Natural killer cell (primary cell): ENCODE measurements at regions not wholly inside any gene's neighbourhood (a gene's known extent, or its start where the extent isn't known, plus 50 kb on each side); places are given as distances from the start of the nearest gene placed in this dataset.

Experiments
- ATAC-seq, 3 donors: fragments of 150-1000 bp in 2 of 3; fragments of 200-7000 bp in 1 of 3; cut with Tn5 transposase; 1 replicate in 1 of 3; 2 replicates in 2 of 3; pipeline ENCODE4 v1.10.0; 2021; ENCODE audit warnings: mild to moderate bottlenecking in 2 of 3, moderate library complexity in 2 of 3
- DNase-seq, 2 donors: peaks; one replicate each; pipeline versions ENCODE4 v3.0.0 to v3.0.0-alpha.2; 2013 to 2021; ENCODE audit warnings: mixed read lengths in 1 of 2
- H3K27ac ChIP-seq: one replicate; pipeline ENCODE4 v1.5.1; 2013; ENCODE audit warnings: mild to moderate bottlenecking, low read length
- H3K27me3 ChIP-seq: one replicate; pipeline ENCODE4 v1.6.1; 2013; ENCODE audit warnings: low read length; ENCODE audit not compliant: control insufficient read depth, insufficient read depth
- H3K36me3 ChIP-seq: one replicate; pipeline ENCODE4 v1.6.1; 2013; ENCODE audit warnings: low read length; ENCODE audit not compliant: control insufficient read depth, insufficient read depth
- H3K4me1 ChIP-seq: one replicate; pipeline ENCODE4 v1.6.1; 2013; ENCODE audit warnings: low read length; ENCODE audit not compliant: control insufficient read depth, insufficient read depth
- H3K4me3 ChIP-seq: one replicate; pipeline ENCODE4 v1.5.1; 2013; ENCODE audit warnings: low read length
- H3K9me3 ChIP-seq: one replicate; pipeline ENCODE4 v1.6.1; 2013; ENCODE audit warnings: low read length; ENCODE audit not compliant: control insufficient read depth, insufficient read depth
- H3K27ac Mint-ChIP-seq, 2 donors: one replicate each; pipeline ENCODE4 v1.8.0; 2022; ENCODE audit warnings: mild to moderate bottlenecking in 2 of 2, mixed read lengths in 2 of 2, moderate library complexity in 1 of 2
- H3K27me3 Mint-ChIP-seq, 2 donors: one replicate each; pipeline ENCODE4 v1.8.0; 2022; ENCODE audit warnings: low read depth in 2 of 2, mixed read lengths in 2 of 2
- H3K36me3 Mint-ChIP-seq: one replicate; pipeline ENCODE4 v1.8.0; 2022; ENCODE audit warnings: mixed read lengths
- H3K4me1 Mint-ChIP-seq, 2 donors: one replicate each; pipeline ENCODE4 v1.8.0; 2022; ENCODE audit warnings: mixed read lengths in 2 of 2
- H3K4me3 Mint-ChIP-seq: one replicate; pipeline ENCODE4 v1.8.0; 2022; ENCODE audit warnings: mild to moderate bottlenecking, moderate library complexity, mixed read lengths
- H3K9me3 Mint-ChIP-seq, 2 donors: one replicate each; pipeline ENCODE4 v1.8.0; 2022; ENCODE audit warnings: mixed read lengths in 2 of 2
- WGBS: methylation state at CpG from one replicate; pipeline ENCODE4 v1.1.7; 2013; ENCODE audit warnings: missing lambda C conversion rate; ENCODE audit not compliant: insufficient coverage; 5-methylcytosine and 5-hydroxymethylcytosine counted together
- intact Hi-C: fragments of 100-400 bp; cut with micrococcal nuclease; formaldehyde crosslinking; loops from one replicate; pipeline ENCODE4 v1.14.2; 2022
- TF ChIP-seq, protein P1 (sequence below): fragments of 200-600 bp; IDR thresholded peaks from one replicate; pipeline ENCODE4 v1.8.0; 2022; ENCODE audit warnings: antibody characterized with exemption

- ATAC-seq (no peak), DNase-seq (no peak)
- no peaks in the 10 kb centered on the region for H3K36me3 Mint-ChIP-seq
- Histone ChIP-seq H3K27me3 (no peaks in the 10 kb centered on the region), H3K36me3 (no peaks in the 10 kb centered on the region), H3K4me3 (no peak overlapping the region), H3K27ac (no peak overlapping the region), H3K4me1 (no peaks in the 10 kb centered on the region), H3K9me3 (no peaks in the 10 kb centered on the region)
- no CpG with 5 or more reads among the region's 2 CpGs for WGBS
- peaks cover 0 to 7% of the 10 kb centered on the region in 2 donors for H3K4me1 Mint-ChIP-seq
- intact Hi-C loops = no loop called here
- no peaks in the 10 kb centered on the region for H3K27me3 Mint-ChIP-seq
- no peak overlapping the region for H3K27ac Mint-ChIP-seq
- no peak overlapping the region for H3K4me3 Mint-ChIP-seq
- TF ChIP-seq, protein P1, sequence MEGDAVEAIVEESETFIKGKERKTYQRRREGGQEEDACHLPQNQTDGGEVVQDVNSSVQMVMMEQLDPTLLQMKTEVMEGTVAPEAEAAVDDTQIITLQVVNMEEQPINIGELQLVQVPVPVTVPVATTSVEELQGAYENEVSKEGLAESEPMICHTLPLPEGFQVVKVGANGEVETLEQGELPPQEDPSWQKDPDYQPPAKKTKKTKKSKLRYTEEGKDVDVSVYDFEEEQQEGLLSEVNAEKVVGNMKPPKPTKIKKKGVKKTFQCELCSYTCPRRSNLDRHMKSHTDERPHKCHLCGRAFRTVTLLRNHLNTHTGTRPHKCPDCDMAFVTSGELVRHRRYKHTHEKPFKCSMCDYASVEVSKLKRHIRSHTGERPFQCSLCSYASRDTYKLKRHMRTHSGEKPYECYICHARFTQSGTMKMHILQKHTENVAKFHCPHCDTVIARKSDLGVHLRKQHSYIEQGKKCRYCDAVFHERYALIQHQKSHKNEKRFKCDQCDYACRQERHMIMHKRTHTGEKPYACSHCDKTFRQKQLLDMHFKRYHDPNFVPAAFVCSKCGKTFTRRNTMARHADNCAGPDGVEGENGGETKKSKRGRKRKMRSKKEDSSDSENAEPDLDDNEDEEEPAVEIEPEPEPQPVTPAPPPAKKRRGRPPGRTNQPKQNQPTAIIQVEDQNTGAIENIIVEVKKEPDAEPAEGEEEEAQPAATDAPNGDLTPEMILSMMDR = no peak
- H3K9me3 Mint-ChIP-seq = peaks cover 8 to 9% of the 10 kb centered on the region in 2 donors
Measured at GRCh38 chr13:72093262-72093661, 226.3 kb upstream of the DACH1 start.

DNA sequence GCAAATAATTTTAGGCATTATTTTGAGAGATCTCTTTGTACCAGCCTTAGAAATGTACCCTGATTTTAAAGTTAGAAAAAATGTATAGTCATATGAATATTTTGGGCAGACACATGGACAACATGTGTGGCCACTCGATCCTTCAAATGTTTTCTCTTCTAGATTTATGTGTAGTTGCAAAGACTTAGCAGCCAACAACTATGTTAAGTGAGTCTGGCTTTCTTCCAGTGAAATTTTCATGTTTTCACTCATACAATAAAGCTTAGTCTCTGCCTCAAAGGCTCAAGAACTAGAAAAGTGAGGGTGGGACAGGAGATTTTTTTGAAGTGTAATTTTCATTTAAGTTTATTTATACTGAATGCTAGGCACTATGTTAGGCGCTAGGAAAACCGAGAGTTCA, 207.7 kb upstream of the DACH1 start:
- Mint-ChIP-seq H3K4me1 (peaks cover 0 to 11% of the 10 kb centered on the region in 2 donors), H3K27ac (no peak overlapping the region)

GRCh38 chr13:72072261-72072660, 205.3 kb upstream of the DACH1 start:
- no peaks in the 10 kb centered on the region for H3K27me3 Mint-ChIP-seq
- no peak overlapping the region for H3K4me3 Mint-ChIP-seq
- DNase-seq = no peak

More for the DNA sequence above, 207.7 kb upstream of the DACH1 start:
- no peaks in the 10 kb centered on the region for H3K27me3 Mint-ChIP-seq
- intact Hi-C loops = no loop called here
- 87% methylated on average over 3 of the region's 3 CpGs for WGBS
- no peaks in the 10 kb centered on the region for H3K36me3 Mint-ChIP-seq
- Histone ChIP-seq H3K4me1 (no peaks in the 10 kb centered on the region), H3K27ac (no peak overlapping the region), H3K4me3 (no peak overlapping the region), H3K9me3 (no peaks in the 10 kb centered on the region), H3K27me3 (no peaks in the 10 kb centered on the region), H3K36me3 (no peaks in the 10 kb centered on the region)
- TF ChIP-seq, protein P1 = no peak
- H3K4me3 Mint-ChIP-seq = no peak overlapping the region
- peaks cover 4 to 10% of the 10 kb centered on the region in 2 donors for H3K9me3 Mint-ChIP-seq
- DNase-seq (no peak), ATAC-seq (no peak)

GRCh38 chr13:72071713-72072112, 204.7 kb upstream of the DACH1 start:
- intact Hi-C loops = no loop called here
- TF ChIP-seq, protein P1 = no peak
- no peaks in the 10 kb centered on the region for H3K36me3 ChIP-seq
- H3K27me3 ChIP-seq = no peaks in the 10 kb centered on the region
- H3K4me3 Mint-ChIP-seq = no peak overlapping the region
- no peak for ATAC-seq
- peaks cover 0 to 5% of the 10 kb centered on the region in 2 donors for H3K4me1 Mint-ChIP-seq
- peaks cover 9% of the 10 kb centered on the region for H3K36me3 Mint-ChIP-seq
- no peaks in the 10 kb centered on the region for H3K27me3 Mint-ChIP-seq
- no peak overlapping the region for H3K27ac Mint-ChIP-seq
- no peak overlapping the region for H3K27ac ChIP-seq
- no peaks in the 10 kb centered on the region for H3K4me1 ChIP-seq
- H3K9me3 Mint-ChIP-seq = peaks cover 8 to 11% of the 10 kb centered on the region in 2 donors
- 100% methylated on average over 1 of the region's 4 CpGs for WGBS
- H3K4me3 ChIP-seq = no peak overlapping the region
- DNase-seq = no peak
- no peaks in the 10 kb centered on the region for H3K9me3 ChIP-seq

More at GRCh38 chr13:72072261-72072660, 205.3 kb upstream of the DACH1 start:
- peaks cover 0 to 5% of the 10 kb centered on the region in 2 donors for H3K4me1 Mint-ChIP-seq
- no peak overlapping the region for H3K4me3 ChIP-seq
- intact Hi-C loops = no loop called here
- H3K9me3 ChIP-seq = no peaks in the 10 kb centered on the region
- H3K36me3 ChIP-seq = no peaks in the 10 kb centered on the region
- H3K27ac ChIP-seq = no peak overlapping the region
- TF ChIP-seq, protein P1 = no peak
- H3K36me3 Mint-ChIP-seq = peaks cover 3% of the 10 kb centered on the region
- 86% methylated on average over 2 of the region's 2 CpGs for WGBS
- no peaks in the 10 kb centered on the region for H3K4me1 ChIP-seq
- no peak for ATAC-seq
- no peak overlapping the region for H3K27ac Mint-ChIP-seq
- H3K9me3 Mint-ChIP-seq = peaks cover 8 to 11% of the 10 kb centered on the region in 2 donors
- H3K27me3 ChIP-seq = no peaks in the 10 kb centered on the region
